ENCODE measurements at regions not wholly inside any gene's neighbourhood (a gene's known extent, or its start where the extent isn't known, plus 50 kb on each side); places are given as distances from the start of the nearest gene placed in this dataset.
"Not testable (repeated sequence)": the region's sequence is repeated elsewhere in the genome, so short reads cannot be mapped to it uniquely, and the experiment has no call there.

DNA sequence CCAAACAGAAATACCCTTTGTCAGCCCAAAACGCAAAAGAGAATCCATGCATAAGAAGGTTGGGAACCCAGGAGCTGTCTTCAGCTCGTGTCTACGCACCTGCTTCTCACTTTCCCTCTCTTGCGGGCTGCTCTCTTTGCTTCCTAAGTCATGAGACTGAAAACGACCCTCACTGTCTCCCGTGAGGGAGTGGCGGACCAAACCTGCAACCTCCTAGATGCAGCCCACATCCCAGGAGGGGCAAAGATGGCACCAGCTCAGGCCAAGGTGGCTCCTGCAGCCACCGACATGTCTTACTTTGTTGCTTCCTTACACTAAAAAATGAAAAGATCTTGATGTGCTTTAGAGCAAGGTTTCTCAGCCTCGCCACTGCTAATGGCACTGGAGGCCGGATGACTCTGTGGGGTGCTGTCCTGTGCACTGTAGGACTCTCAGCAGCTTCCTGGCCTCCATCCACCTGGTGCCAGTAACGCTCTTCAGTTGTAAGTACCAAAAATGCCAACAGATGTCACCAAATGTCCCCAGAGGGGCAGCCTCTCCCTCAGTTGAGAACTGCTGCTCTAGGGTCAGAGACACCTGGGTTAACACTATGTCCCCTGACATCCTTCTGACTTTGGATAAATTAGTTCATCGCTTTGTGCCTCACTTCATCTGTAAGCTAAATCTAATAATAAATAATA is 179.8 kb upstream of the PFKP start:
- no peak for DNase-seq

DNA sequence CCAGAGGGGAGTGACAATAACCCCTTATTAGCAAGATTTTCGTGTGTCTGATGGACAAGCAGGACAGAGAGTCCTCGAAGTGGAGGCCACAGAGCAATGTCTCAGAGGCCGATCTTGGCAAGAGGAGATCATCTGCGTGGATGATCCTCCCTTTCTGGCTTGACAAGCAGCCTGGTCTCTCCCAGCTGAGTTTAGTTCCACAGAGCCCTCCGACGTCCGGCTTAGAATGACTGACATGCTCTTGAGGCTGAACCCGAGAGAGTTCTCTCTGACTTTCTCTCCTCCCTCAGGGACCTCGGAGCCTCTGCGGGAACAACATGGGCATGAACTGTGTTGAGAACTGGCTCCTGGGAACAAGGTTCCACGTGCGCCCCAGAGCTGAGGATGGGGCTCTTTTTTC is 180.7 kb upstream of the PFKP start:
- DNase-seq, result no peak

GRCh38 chr10:2885288-2886278 is 181.8 kb upstream of the PFKP start:
- DNase-seq, result no peak

GRCh38 chr10:2883983-2884540 is 183.3 kb upstream of the PFKP start:
- DNase-seq, result not testable (repeated sequence)

GRCh38 chr10:2883238-2883637 is 184.1 kb upstream of the PFKP start:
- DNase-seq, result no peak

DNA sequence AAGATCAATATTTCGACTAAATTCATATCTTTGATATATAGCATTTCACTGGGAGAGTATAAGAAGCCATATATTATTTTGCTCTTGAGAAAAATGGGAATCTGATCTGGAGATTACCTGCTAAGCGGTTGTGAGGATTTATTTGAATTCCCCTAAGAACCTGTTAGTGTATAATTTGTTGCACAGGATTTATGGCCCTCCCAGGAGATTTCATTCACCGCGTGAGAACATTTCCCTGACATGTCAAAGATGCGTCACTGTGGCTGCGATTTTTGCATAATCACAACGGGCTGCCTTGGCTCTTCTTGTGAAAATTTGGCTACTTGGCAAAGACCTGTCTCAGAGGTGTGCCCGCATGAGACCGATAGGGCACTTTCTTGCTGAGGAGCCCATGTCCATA is 184.7 kb upstream of the PFKP start:
- DNase-seq, result no peak

DNA sequence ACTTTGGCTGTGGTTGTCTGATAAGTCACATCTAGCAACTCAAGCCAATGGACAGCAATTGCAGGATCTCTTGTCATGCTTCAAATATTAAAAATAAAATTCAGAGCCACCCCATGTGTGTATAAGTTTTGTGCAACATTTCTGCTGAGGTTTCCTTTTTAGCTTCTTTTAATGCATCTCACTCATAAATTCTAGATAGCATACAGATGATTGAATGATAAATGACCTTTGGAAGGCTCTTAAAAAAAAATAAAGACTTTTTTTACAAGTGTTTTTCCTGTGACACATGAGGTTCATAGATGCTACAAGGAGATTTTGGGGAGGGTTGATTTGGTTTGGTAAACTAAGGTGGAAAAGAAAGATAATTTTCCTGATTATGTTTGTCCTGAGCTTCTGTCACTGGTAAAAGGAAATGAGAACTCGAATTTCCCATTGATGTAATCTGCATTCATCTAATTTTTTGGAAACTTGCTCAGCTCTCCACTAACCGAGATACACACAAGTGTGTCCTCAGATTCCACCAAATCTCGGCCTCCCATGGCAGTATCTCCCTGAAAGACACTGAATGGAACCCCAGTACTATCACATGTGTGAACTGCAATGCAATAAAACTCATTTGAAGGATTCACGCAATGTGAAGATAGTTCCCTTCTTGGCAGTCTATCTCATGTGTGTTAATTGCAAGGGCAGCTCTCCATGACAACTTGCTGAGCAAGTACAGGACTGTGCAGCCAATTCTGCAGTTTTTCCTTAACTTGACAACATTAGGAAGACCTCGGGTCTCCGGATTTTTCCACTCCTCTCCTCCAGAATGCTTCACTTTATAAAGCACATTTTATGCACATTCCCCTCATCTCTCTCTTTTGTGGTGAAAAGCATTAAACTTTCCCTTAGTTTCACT is 185.4 kb upstream of the PFKP start:
- DNase-seq, result no peak

DNA sequence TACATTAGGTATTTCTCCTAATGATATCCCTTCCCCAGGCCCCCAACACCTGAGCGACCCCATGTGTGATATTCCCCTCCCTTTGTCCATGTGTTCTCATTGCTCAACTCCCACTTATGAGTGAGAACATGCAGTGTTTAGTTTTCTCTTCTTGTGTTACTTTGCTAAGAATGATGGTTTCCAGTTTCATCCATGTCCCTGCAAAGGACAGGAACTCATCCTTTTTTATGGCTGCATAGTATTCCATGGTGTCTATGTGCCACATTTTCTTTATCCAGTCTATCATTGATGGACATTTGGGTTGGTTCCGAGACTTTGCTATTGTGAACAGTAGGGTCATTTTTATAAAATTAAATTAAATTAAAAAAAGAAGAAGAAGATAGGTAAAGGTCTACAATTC is 187.3 kb upstream of the PFKP start:
- DNase-seq, result not testable (repeated sequence)

- no peak for DNase-seq
Observed at GRCh38 chr10:2878818-2879217, 188.5 kb upstream of the PFKP start.

DNA sequence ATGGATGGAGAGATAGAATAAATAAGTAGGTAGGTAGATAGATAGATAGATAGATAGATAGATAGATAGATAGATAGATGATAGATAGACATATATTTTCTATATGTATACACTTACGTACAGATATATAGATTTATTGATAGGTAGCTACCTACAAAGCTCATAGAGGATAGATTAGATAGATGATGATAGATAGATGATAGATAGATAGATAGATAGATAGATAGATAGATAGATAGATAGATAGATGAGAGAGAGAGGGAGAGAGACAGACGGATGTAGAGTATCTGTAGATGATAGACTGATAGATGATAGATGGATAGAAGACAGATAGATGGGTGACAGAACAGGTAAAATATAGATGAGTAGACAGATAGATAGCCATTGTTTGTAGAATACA is 191.3 kb upstream of the PFKP start:
- no peak for DNase-seq

DNA sequence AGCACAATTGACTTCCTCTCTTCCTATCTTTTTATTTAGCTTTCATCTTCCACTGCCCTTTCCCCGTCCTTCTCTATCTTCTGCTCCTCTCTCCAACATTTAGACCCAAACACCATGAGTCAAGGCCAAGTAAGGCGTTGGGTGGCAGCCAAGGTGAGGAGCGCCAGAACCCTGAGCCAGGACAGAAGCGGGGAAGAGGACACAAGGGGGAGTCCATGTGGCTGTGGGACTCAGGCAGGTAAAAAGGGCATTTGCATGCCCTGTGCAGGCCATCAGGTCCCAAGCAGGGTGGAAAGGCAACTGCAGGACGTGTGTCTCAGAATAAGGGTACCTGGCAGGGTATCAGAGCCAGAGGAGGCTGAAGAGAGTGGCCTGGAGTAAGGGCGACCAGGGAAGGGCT is 192.4 kb upstream of the PFKP start:
- no peak for DNase-seq

GRCh38 chr10:2873769-2874168 is 193.6 kb upstream of the PFKP start:
- DNase-seq, result no peak

- no peak for DNase-seq
Observed at GRCh38 chr10:2871673-2872219, 195.6 kb upstream of the PFKP start.

DNA sequence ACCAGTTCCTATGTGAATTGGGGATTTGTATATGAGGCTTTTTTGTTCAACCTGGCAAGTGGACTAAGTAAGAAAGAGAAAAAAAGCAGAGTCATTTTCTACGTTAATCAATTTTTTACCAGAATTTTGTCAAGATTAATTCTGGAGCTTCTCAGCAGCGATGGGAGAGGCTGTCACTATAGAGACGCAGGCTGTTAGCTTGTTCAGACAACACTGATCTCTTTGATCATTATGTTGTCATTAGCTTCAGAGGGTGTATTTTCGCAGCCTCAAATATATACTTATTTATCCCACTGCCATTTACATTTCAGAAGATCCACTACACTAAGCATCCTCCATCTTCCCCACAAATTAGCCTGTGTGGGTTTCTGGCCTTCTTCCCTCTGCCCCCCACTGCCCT is 196.7 kb upstream of the PFKP start:
- no peak for DNase-seq

DNA sequence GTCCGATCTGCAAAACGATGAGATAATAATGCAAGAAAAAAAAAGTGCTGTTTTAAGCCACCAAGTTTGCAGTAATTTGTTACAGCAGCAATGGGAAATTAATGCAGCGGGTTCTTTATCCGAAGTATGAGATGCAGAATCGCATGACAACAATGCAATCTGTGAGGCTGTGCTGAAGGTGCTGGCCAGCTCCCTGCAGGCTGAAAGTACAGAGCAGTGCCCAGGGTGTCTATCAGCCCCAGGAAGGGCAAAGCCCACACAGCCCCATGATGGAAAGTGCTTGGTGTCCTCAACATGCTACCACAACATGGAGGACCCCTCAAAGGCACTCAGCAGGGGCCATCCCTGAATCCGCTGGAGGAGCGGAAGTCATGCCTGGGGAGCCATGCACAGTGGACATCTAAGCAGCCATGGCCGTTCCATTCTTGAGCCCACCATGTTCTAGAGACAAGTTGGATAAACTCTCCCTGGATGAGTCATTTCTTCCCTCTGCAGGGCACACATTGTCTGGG is 199.5 kb upstream of the PFKP start:
- no peak for DNase-seq

- no peak for DNase-seq
Observed at GRCh38 chr10:2866569-2866968, 200.8 kb upstream of the PFKP start.

GRCh38 chr10:2861632-2862210 is 205.6 kb upstream of the PFKP start:
- no peak for DNase-seq

GRCh38 chr10:2858452-2858851 is 208.9 kb upstream of the PFKP start:
- no peak for DNase-seq

DNA sequence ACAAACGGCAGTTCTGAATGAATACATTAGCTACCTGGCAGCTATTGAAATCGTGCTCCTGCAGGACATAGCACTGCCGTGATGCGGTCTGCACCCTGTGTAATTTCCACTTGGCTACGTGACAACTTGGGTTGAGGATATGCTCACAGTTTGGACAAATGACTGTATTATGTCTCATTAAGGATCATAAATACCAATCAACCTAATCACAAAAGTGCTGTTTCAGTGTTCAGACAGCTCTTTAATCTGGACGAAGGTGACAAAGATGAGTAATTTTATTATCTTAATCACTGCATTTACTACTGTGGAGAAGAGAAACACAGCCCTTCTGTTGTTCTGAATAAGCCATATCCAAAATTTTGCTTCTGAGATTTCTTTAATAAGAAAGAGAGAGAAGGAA is 210.8 kb upstream of the PFKP start:
- no peak for DNase-seq

DNA sequence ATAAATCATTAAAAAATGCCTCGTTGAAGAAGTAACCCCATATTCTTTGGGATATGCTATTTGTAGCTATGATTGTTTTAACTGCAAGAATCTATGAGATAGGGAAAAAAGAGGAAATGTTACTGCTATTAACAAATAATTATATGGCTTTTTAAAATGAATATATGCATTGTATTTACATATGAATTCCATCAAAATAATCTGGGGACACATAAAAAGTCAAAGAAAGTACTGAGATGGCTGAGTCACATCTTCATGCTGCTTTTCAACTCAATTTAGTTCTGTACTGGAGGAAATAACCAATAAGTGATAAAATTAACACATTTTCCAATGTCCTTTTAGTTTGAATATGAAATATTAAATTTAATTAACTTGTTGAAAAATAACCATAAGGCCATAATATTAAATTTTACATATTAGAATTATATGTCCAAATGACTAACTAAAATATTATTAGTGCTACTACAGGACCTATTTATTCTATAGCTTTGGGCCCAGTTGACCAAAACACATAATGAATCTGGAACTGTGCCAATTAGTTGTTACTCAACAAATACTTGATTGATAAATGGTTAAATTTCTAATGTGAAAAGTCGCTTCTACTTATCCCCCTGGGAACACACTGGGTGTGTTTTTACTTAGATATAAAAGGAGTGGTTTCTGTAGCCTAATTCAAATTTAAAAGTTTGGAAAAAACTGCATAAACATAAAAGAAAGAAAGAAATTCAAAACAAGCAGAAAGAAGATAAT is 214.6 kb upstream of the PFKP start:
- no peak for DNase-seq

- no peak for DNase-seq
Observed at GRCh38 chr10:2851566-2851965, 215.8 kb upstream of the PFKP start.

Measured in CD4-positive, alpha-beta T cell treated with Interleukin-10 for 1 hour (primary cell).